ENCODE measurements at regions not wholly inside any gene's neighbourhood (a gene's known extent, or its start where the extent isn't known, plus 50 kb on each side); places are given as distances from the start of the nearest gene placed in this dataset.
"Not testable (repeated sequence)": the region's sequence is repeated elsewhere in the genome, so short reads cannot be mapped to it uniquely, and the experiment has no call there.

GRCh38 chr20:6299456-6299855 is 176.6 kb upstream of the FERMT1 start:
- Histone ChIP-seq H3K27ac (ENCODE audit: low read length) (no peak overlapping the region), H3K4me3 (ENCODE audit: low read length) (no peak overlapping the region), H3K27me3 (ENCODE audit: control insufficient read depth, insufficient read depth) (no peaks in the 10 kb centered on the region), H3K9me3 (ENCODE audit: control insufficient read depth, low read length) (no peaks in the 10 kb centered on the region), H3K4me1 (ENCODE audit: control insufficient read depth, insufficient read depth, low read length) (no peaks in the 10 kb centered on the region)
- no peak for ATAC-seq
- 69% methylated on average over 2 of the region's 2 CpGs for WGBS
- intact Hi-C loops (cut with DNase I) = no loop called here
- DNase-seq = no peak

GRCh38 chr20:6298049-6298448 is 175.2 kb upstream of the FERMT1 start:
- Histone ChIP-seq H3K9me3 (ENCODE audit: control insufficient read depth, low read length) (no peaks in the 10 kb centered on the region), H3K27ac (ENCODE audit: low read length) (no peak overlapping the region), H3K4me3 (ENCODE audit: low read length) (no peak overlapping the region), H3K27me3 (ENCODE audit: control insufficient read depth, insufficient read depth) (no peaks in the 10 kb centered on the region), H3K4me1 (ENCODE audit: control insufficient read depth, insufficient read depth, low read length) (no peaks in the 10 kb centered on the region)
- 30% methylated on average over 7 of the region's 7 CpGs for WGBS
- intact Hi-C loops (cut with DNase I) = no loop called here
- ATAC-seq (peak; percentile 68 to 77), DNase-seq (peak in 2 of 3 donors; percentile 50 to 61)

GRCh38 chr20:6295867-6296256 is 173.0 kb upstream of the FERMT1 start:
- Histone ChIP-seq H3K4me3 (ENCODE audit: low read length) (no peak overlapping the region), H3K4me1 (ENCODE audit: control insufficient read depth, insufficient read depth, low read length) (no peaks in the 10 kb centered on the region), H3K9me3 (ENCODE audit: control insufficient read depth, low read length) (no peaks in the 10 kb centered on the region), H3K27me3 (ENCODE audit: control insufficient read depth, insufficient read depth) (no peaks in the 10 kb centered on the region), H3K27ac (ENCODE audit: low read length) (no peak overlapping the region)
- intact Hi-C loops (cut with DNase I) = no loop called here
- DNase-seq (no peak), ATAC-seq (no peak)

GRCh38 chr20:6295127-6295866 is 172.5 kb upstream of the FERMT1 start:
- H3K4me1 ChIP-seq (ENCODE audit: control insufficient read depth, insufficient read depth, low read length) = no peaks in the 10 kb centered on the region
- intact Hi-C loops (cut with DNase I) = no loop called here
- H3K27ac ChIP-seq (ENCODE audit: low read length) = no peak overlapping the region
- 13% methylated on average over 5 of the region's 5 CpGs for WGBS
- H3K27me3 ChIP-seq (ENCODE audit: control insufficient read depth, insufficient read depth) = no peaks in the 10 kb centered on the region
- ATAC-seq = peak; percentile 77 to 80
- H3K4me3 ChIP-seq (ENCODE audit: low read length) = no peak overlapping the region
- DNase-seq = peak in 2 of 3 donors; percentile 20 to 55
- H3K9me3 ChIP-seq (ENCODE audit: control insufficient read depth, low read length) = no peaks in the 10 kb centered on the region

GRCh38 chr20:6287471-6287870 is 164.6 kb upstream of the FERMT1 start:
- Histone ChIP-seq H3K27ac (ENCODE audit: low read length) (no peak overlapping the region), H3K9me3 (ENCODE audit: control insufficient read depth, low read length) (no peaks in the 10 kb centered on the region)

GRCh38 chr20:6282642-6283041 is 159.8 kb upstream of the FERMT1 start:
- WGBS = 88% methylated on average over 1 of the region's 1 CpG
- Histone ChIP-seq H3K27me3 (ENCODE audit: control insufficient read depth, insufficient read depth) (no peaks in the 10 kb centered on the region), H3K4me3 (ENCODE audit: low read length) (no peak overlapping the region), H3K27ac (ENCODE audit: low read length) (no peak overlapping the region), H3K4me1 (ENCODE audit: control insufficient read depth, insufficient read depth, low read length) (no peaks in the 10 kb centered on the region), H3K9me3 (ENCODE audit: control insufficient read depth, low read length) (no peaks in the 10 kb centered on the region)
- DNase-seq = no peak
- intact Hi-C loops (cut with DNase I) = no loop called here
- ATAC-seq = no peak

More at GRCh38 chr20:6287471-6287870, 164.6 kb upstream of the FERMT1 start:
- Histone ChIP-seq H3K4me1 (ENCODE audit: control insufficient read depth, insufficient read depth, low read length) (no peaks in the 10 kb centered on the region), H3K4me3 (ENCODE audit: low read length) (no peak overlapping the region), H3K27me3 (ENCODE audit: control insufficient read depth, insufficient read depth) (no peaks in the 10 kb centered on the region)
- intact Hi-C loops (cut with DNase I) = no loop called here
- ATAC-seq (no peak), DNase-seq (no peak)

GRCh38 chr20:6277661-6278240 is 154.9 kb upstream of the FERMT1 start:
- no peak overlapping the region for H3K27ac ChIP-seq (ENCODE audit: low read length)
- no peak for ATAC-seq

GRCh38 chr20:6270404-6270803 is 147.6 kb upstream of the FERMT1 start:
- ATAC-seq; H3K27me3 ChIP-seq (ENCODE audit: control insufficient read depth, insufficient read depth); DNase-seq; H3K9me3 ChIP-seq (ENCODE audit: control insufficient read depth, low read length); H3K4me1 ChIP-seq (ENCODE audit: control insufficient read depth, insufficient read depth, low read length); intact Hi-C loops (cut with DNase I); H3K4me3 ChIP-seq (ENCODE audit: low read length); H3K27ac ChIP-seq (ENCODE audit: low read length): not testable (repeated sequence)

More at GRCh38 chr20:6277661-6278240, 154.9 kb upstream of the FERMT1 start:
- 7% methylated on average over 6 of the region's 6 CpGs for WGBS
- Histone ChIP-seq H3K27me3 (ENCODE audit: control insufficient read depth, insufficient read depth) (no peaks in the 10 kb centered on the region), H3K4me3 (ENCODE audit: low read length) (no peak overlapping the region), H3K9me3 (ENCODE audit: control insufficient read depth, low read length) (no peaks in the 10 kb centered on the region), H3K4me1 (ENCODE audit: control insufficient read depth, insufficient read depth, low read length) (no peaks in the 10 kb centered on the region)
- no peak for DNase-seq
- intact Hi-C loops (cut with DNase I) = no loop called here

- 68% methylated on average over 8 of the region's 8 CpGs for WGBS
- Histone ChIP-seq H3K4me3 (ENCODE audit: low read length) (no peak overlapping the region), H3K4me1 (ENCODE audit: control insufficient read depth, insufficient read depth, low read length) (no peaks in the 10 kb centered on the region), H3K9me3 (ENCODE audit: control insufficient read depth, low read length) (no peaks in the 10 kb centered on the region), H3K27me3 (ENCODE audit: control insufficient read depth, insufficient read depth) (no peaks in the 10 kb centered on the region), H3K27ac (ENCODE audit: low read length) (no peak overlapping the region)
- DNase-seq (no peak), ATAC-seq (no peak)
- intact Hi-C loops (cut with DNase I) = no loop called here
These were observed 146.5 kb upstream of the FERMT1 start for GRCh38 chr20:6269168-6269873.

GRCh38 chr20:6265204-6265904 is 142.5 kb upstream of the FERMT1 start:
- no peaks in the 10 kb centered on the region for H3K9me3 ChIP-seq (ENCODE audit: control insufficient read depth, low read length)
- H3K27me3 ChIP-seq (ENCODE audit: control insufficient read depth, insufficient read depth) = no peaks in the 10 kb centered on the region
- DNase-seq = no peak
- no peak overlapping the region for H3K27ac ChIP-seq (ENCODE audit: low read length)
- ATAC-seq = peak; percentile 87 to 88
- H3K4me3 ChIP-seq (ENCODE audit: low read length) = peak overlapping the region; percentile 40
- no peaks in the 10 kb centered on the region for H3K4me1 ChIP-seq (ENCODE audit: control insufficient read depth, insufficient read depth, low read length)
- 20% methylated on average over 10 of the region's 10 CpGs for WGBS
- intact Hi-C loops (cut with DNase I) = no loop called here

- H3K9me3 ChIP-seq (ENCODE audit: control insufficient read depth, low read length) = no peaks in the 10 kb centered on the region
- H3K4me1 ChIP-seq (ENCODE audit: control insufficient read depth, insufficient read depth, low read length) = no peaks in the 10 kb centered on the region
- DNase-seq = no peak
- WGBS = 70% methylated on average over 2 of the region's 2 CpGs
- no peak overlapping the region for H3K4me3 ChIP-seq (ENCODE audit: low read length)
- H3K27ac ChIP-seq (ENCODE audit: low read length) = no peak overlapping the region
- intact Hi-C loops (cut with DNase I) = no loop called here
- H3K27me3 ChIP-seq (ENCODE audit: control insufficient read depth, insufficient read depth) = no peaks in the 10 kb centered on the region
- no peak for ATAC-seq
These were observed 130.6 kb upstream of the FERMT1 start for GRCh38 chr20:6253396-6253795.

All from right cardiac atrium (tissue), 5 donors.